ENCODE measurements at regions not wholly inside any gene's neighbourhood (a gene's known extent, or its start where the extent isn't known, plus 50 kb on each side); places are given as distances from the start of the nearest gene placed in this dataset.

DNA sequence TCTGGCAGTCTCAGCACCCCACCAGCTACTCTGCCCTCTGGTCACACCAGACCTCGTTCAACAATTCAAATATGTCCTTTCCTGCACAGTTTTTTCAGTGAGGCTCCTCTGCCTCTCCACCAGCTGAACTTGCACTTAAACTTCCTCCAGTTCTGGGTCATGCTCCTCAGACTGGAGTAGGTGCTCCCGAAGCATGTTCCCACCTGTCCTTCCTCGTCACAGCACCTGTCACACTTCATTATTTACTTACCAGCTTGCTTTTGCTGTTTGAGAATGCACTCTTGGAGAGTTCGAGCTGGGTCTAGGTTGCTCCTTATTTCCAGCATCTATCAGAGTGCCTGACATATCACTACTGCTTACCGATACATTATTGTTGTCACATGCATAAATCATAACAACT is 144.8 kb upstream of the TTC29 start:
- Histone ChIP-seq H3K4me1 (ENCODE audit: control insufficient read depth, insufficient read depth, low read length) (no peaks in the 10 kb centered on the region), H3K9me3 (ENCODE audit: control insufficient read depth, insufficient read depth, low read depth, low read length) (no peaks in the 10 kb centered on the region), H3K36me3 (ENCODE audit: control insufficient read depth in 2 of 2, insufficient read depth in 1 of 2, low read length in 2 of 2) (no peaks in the 10 kb centered on the region), H3K4me3 (ENCODE audit: low read depth, low read length) (no peak overlapping the region), H3K27ac (ENCODE audit: extremely low read depth, low read depth, low read length) (no peak overlapping the region)
- CTCF ChIA-PET: no interaction called here
- POLR2A ChIA-PET: no interaction called here
- TF ChIP-seq GLI4 (tag by site-specific recombination; IDR thresholded peaks at IDR 0.05) (no peak), ZNF174 (tag by site-specific recombination; IDR thresholded peaks at IDR 0.05) (no peak), ZNF24 (tag by site-specific recombination; IDR thresholded peaks at IDR 0.05) (no peak), YY2 (tag by site-specific recombination; IDR thresholded peaks at IDR 0.05) (no peak), MZF1 (tag by site-specific recombination; IDR thresholded peaks at IDR 0.05; ENCODE audit: borderline replicate concordance) (no peak), ZNF404 (tag by site-specific recombination; IDR thresholded peaks at IDR 0.05) (no peak), ZNF112 (tag by site-specific recombination; IDR thresholded peaks at IDR 0.05) (no peak), ZFP41 (tag by site-specific recombination; IDR thresholded peaks at IDR 0.05; ENCODE audit: borderline replicate concordance) (no peak), ZNF221 (tag by site-specific recombination; IDR thresholded peaks at IDR 0.05; ENCODE audit: borderline replicate concordance) (no peak), ZNF175 (tag by site-specific recombination; IDR thresholded peaks at IDR 0.05) (no peak), ZNF629 (tag by site-specific recombination; IDR thresholded peaks at IDR 0.05) (no peak), PRDM1 (tag by site-specific recombination; IDR thresholded peaks at IDR 0.05) (no peak), ZNF571 (tag by site-specific recombination; IDR thresholded peaks at IDR 0.05) (no peak), ZNF548 (tag by site-specific recombination; IDR thresholded peaks at IDR 0.05) (no peak)
- TF ChIP-seq, protein P1, sequence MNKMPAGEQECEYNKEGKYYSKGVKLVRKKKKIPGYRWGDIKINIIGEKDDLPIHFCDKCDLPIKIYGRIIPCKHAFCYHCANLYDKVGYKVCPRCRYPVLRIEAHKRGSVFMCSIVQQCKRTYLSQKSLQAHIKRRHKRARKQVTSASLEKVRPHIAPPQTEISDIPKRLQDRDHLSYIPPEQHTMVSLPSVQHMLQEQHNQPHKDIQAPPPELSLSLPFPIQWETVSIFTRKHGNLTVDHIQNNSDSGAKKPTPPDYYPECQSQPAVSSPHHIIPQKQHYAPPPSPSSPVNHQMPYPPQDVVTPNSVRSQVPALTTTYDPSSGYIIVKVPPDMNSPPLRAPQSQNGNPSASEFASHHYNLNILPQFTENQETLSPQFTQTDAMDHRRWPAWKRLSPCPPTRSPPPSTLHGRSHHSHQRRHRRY (tag by site-specific recombination; IDR thresholded peaks at IDR 0.05): no peak

DNA sequence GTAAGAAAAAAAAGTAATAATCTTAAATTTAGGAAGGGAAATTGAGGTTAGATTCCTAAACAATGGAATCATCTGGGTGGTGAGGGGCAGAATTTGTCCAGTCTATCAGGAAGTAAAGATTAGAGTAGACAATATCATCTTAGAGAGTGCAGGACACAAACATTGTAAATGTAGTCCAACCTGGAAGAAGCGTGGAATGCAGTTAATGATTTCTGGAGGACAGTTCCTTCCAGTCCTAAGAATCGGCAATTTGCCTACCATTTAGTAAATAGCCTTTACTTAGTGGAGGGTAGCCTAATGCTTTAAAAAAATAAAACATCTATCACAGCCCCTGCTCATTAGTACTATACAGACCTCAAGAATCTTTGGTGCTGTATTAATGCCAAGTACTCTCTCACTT is 147.5 kb upstream of the TTC29 start:
- Histone ChIP-seq H3K4me1 (ENCODE audit: control insufficient read depth, insufficient read depth, low read length) (no peaks in the 10 kb centered on the region), H3K27ac (ENCODE audit: extremely low read depth, low read depth, low read length) (no peak overlapping the region), H3K36me3 (ENCODE audit: control insufficient read depth in 2 of 2, insufficient read depth in 1 of 2, low read length in 2 of 2) (no peaks in the 10 kb centered on the region), H3K4me3 (ENCODE audit: low read depth, low read length) (no peak overlapping the region), H3K9me3 (ENCODE audit: control insufficient read depth, insufficient read depth, low read depth, low read length) (no peaks in the 10 kb centered on the region)
- CTCF ChIA-PET: no interaction called here
- POLR2A ChIA-PET: no interaction called here
- no peak for TF ChIP-seq ZBTB21 (tag by site-specific recombination; IDR thresholded peaks at IDR 0.05)
- no peak for TF ChIP-seq GFI1B (tag by site-specific recombination; IDR thresholded peaks at IDR 0.05)
- TF ChIP-seq, protein P2, sequence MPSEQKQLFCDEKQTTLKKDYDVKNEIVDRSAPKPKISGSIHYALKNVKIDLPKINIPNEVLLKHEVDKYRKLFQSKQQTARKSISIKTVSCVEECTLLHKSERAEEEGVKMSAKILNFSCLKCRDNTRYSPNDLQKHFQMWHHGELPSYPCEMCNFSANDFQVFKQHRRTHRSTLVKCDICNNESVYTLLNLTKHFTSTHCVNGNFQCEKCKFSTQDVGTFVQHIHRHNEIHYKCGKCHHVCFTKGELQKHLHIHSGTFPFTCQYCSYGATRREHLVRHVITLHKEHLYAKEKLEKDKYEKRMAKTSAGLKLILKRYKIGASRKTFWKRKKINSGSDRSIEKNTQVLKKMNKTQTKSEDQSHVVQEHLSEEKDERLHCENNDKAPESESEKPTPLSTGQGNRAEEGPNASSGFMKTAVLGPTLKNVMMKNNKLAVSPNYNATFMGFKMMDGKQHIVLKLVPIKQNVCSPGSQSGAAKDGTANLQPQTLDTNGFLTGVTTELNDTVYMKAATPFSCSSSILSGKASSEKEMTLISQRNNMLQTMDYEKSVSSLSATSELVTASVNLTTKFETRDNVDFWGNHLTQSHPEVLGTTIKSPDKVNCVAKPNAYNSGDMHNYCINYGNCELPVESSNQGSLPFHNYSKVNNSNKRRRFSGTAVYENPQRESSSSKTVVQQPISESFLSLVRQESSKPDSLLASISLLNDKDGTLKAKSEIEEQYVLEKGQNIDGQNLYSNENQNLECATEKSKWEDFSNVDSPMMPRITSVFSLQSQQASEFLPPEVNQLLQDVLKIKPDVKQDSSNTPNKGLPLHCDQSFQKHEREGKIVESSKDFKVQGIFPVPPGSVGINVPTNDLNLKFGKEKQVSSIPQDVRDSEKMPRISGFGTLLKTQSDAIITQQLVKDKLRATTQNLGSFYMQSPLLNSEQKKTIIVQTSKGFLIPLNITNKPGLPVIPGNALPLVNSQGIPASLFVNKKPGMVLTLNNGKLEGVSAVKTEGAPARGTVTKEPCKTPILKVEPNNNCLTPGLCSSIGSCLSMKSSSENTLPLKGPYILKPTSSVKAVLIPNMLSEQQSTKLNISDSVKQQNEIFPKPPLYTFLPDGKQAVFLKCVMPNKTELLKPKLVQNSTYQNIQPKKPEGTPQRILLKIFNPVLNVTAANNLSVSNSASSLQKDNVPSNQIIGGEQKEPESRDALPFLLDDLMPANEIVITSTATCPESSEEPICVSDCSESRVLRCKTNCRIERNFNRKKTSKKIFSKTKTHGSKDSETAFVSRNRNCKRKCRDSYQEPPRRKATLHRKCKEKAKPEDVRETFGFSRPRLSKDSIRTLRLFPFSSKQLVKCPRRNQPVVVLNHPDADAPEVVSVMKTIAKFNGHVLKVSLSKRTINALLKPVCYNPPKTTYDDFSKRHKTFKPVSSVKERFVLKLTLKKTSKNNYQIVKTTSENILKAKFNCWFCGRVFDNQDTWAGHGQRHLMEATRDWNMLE (tag by site-specific recombination; conservative IDR thresholded peaks at IDR 0.05; ENCODE audit: low read depth): no peak
- TF ChIP-seq ZNF529 (tag by site-specific recombination; IDR thresholded peaks at IDR 0.05; ENCODE audit: insufficient replicate concordance): no peak
- no peak for TF ChIP-seq ZNF146 (tag by site-specific recombination; IDR thresholded peaks at IDR 0.05)
- TF ChIP-seq, protein P3, sequence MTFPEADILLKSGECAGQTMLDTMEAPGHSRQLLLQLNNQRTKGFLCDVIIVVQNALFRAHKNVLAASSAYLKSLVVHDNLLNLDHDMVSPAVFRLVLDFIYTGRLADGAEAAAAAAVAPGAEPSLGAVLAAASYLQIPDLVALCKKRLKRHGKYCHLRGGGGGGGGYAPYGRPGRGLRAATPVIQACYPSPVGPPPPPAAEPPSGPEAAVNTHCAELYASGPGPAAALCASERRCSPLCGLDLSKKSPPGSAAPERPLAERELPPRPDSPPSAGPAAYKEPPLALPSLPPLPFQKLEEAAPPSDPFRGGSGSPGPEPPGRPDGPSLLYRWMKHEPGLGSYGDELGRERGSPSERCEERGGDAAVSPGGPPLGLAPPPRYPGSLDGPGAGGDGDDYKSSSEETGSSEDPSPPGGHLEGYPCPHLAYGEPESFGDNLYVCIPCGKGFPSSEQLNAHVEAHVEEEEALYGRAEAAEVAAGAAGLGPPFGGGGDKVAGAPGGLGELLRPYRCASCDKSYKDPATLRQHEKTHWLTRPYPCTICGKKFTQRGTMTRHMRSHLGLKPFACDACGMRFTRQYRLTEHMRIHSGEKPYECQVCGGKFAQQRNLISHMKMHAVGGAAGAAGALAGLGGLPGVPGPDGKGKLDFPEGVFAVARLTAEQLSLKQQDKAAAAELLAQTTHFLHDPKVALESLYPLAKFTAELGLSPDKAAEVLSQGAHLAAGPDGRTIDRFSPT (tag by site-specific recombination; IDR thresholded peaks at IDR 0.05): no peak
- no peak for TF ChIP-seq ZBTB17 (tag by site-specific recombination; IDR thresholded peaks at IDR 0.05)
- no peak for TF ChIP-seq ZNF133 (tag by site-specific recombination; IDR thresholded peaks at IDR 0.05)
- no peak for TF ChIP-seq ZNF600 (tag by site-specific recombination; IDR thresholded peaks at IDR 0.05)
- no peak for TF ChIP-seq ZNF473 (tag by site-specific recombination; IDR thresholded peaks at IDR 0.05)
- no peak for TF ChIP-seq ZNF776 (tag by site-specific recombination; IDR thresholded peaks at IDR 0.05; ENCODE audit: borderline replicate concordance)
- TF ChIP-seq, protein P4, sequence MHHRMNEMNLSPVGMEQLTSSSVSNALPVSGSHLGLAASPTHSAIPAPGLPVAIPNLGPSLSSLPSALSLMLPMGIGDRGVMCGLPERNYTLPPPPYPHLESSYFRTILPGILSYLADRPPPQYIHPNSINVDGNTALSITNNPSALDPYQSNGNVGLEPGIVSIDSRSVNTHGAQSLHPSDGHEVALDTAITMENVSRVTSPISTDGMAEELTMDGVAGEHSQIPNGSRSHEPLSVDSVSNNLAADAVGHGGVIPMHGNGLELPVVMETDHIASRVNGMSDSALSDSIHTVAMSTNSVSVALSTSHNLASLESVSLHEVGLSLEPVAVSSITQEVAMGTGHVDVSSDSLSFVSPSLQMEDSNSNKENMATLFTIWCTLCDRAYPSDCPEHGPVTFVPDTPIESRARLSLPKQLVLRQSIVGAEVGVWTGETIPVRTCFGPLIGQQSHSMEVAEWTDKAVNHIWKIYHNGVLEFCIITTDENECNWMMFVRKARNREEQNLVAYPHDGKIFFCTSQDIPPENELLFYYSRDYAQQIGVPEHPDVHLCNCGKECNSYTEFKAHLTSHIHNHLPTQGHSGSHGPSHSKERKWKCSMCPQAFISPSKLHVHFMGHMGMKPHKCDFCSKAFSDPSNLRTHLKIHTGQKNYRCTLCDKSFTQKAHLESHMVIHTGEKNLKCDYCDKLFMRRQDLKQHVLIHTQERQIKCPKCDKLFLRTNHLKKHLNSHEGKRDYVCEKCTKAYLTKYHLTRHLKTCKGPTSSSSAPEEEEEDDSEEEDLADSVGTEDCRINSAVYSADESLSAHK (tag by site-specific recombination; IDR thresholded peaks at IDR 0.05): no peak
- TF ChIP-seq ZNF623 (tag by site-specific recombination; IDR thresholded peaks at IDR 0.05): no peak

Data from HEK293 (cell line).